Liver (tissue), 2 donors: ENCODE measurements at regions not wholly inside any gene's neighbourhood (a gene's known extent, or its start where the extent isn't known, plus 50 kb on each side); places are given as distances from the start of the nearest gene placed in this dataset.

Source experiments
- ATF3 ChIP-seq: IDR thresholded peaks from 2 replicates; pipeline ENCODE4 v1.6.1; 2016; ENCODE audit warnings: antibody characterized with exemption
- RAD21 ChIP-seq, 2 donors: IDR thresholded peaks; 2 replicates each; pipeline ENCODE4 v1.6.1; 2016; ENCODE audit warnings: antibody characterized with exemption in 2 of 2, mild to moderate bottlenecking in 2 of 2
- donor health status: healthy.

- TF ChIP-seq RAD21 (IDR thresholded peaks at IDR 0.05) (no peak), ATF3 (no peak)
These were observed 60.1 kb upstream of the SORCS2 start for GRCh38 chr4:7132249-7132648.
